Lower leg skin (tissue), 3 donors: ENCODE measurements at regions not wholly inside any gene's neighbourhood (a gene's known extent, or its start where the extent isn't known, plus 50 kb on each side); places are given as distances from the start of the nearest gene placed in this dataset.

ENCODE experiments used
- POLR2A ChIP-seq, 2 donors: fragments of 450-650 bp; IDR thresholded peaks; one replicate each; pipeline ENCODE4 v1.6.1; 2016 to 2017; ENCODE audit warnings: antibody characterized with exemption in 2 of 2, mild to moderate bottlenecking in 1 of 2, moderate library complexity in 1 of 2
- TF ChIP-seq, protein P1 (sequence below), 3 donors: fragments of 450-650 bp; IDR thresholded peaks; one replicate each; pipeline ENCODE4 v1.5.1; 2016; ENCODE audit warnings: antibody characterized with exemption in 3 of 3, mild to moderate bottlenecking in 3 of 3, moderate library complexity in 2 of 3

DNA sequence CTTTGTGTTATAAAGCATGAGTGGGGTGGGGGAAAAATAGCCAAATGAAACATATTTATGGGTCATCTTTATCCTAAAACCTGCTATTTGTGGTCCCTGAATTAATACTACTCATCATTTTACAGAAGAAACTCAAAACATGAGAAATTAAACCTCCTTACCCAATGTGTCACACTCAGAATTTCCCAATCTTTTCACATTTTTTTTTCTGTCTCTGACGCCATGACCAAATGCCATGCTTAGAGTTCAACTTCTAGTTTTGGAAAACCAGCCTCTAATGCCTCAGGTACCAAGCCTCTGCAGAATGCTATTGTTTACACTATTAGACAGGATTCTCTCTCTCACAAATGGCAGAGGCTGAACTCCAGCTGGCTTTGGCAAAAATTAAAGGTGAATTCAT, 505.5 kb upstream of the WWC1 start:
- TF ChIP-seq, protein P1, sequence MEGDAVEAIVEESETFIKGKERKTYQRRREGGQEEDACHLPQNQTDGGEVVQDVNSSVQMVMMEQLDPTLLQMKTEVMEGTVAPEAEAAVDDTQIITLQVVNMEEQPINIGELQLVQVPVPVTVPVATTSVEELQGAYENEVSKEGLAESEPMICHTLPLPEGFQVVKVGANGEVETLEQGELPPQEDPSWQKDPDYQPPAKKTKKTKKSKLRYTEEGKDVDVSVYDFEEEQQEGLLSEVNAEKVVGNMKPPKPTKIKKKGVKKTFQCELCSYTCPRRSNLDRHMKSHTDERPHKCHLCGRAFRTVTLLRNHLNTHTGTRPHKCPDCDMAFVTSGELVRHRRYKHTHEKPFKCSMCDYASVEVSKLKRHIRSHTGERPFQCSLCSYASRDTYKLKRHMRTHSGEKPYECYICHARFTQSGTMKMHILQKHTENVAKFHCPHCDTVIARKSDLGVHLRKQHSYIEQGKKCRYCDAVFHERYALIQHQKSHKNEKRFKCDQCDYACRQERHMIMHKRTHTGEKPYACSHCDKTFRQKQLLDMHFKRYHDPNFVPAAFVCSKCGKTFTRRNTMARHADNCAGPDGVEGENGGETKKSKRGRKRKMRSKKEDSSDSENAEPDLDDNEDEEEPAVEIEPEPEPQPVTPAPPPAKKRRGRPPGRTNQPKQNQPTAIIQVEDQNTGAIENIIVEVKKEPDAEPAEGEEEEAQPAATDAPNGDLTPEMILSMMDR (IDR thresholded peaks at IDR 0.05) = no peak
- TF ChIP-seq POLR2A (IDR thresholded peaks at IDR 0.05) = no peak
